GM23338 (cell line): ENCODE measurements at regions not wholly inside any gene's neighbourhood (a gene's known extent, or its start where the extent isn't known, plus 50 kb on each side); places are given as distances from the start of the nearest gene placed in this dataset.

Experiments used
- CTCF ChIP-seq, 2 experiments: fragments of 200-600 bp in 1 of 2; sonication (generic) in 1 of 2; conservative IDR thresholded peaks; 2 replicates each; pipeline versions ENCODE4 v1.5.1 to v1.6.1; 2016 to 2017; ENCODE audit warnings: antibody characterized with exemption in 2 of 2, low read depth in 2 of 2, mild to moderate bottlenecking in 2 of 2, moderate library complexity in 1 of 2
- EZH2phosphoT487 ChIP-seq: fragments of 200-600 bp; sonication (generic); IDR thresholded peaks from one replicate; pipeline ENCODE4 v1.8.1; 2018; ENCODE audit warnings: antibody characterized with exemption; ENCODE audit not compliant: unreplicated experiment

- TF ChIP-seq CTCF (conservative IDR thresholded peaks at IDR 0.05; ENCODE audit: low read depth in 2 of 2) (no peak), EZH2phosphoT487 (no peak)
Measured at GRCh38 chr6:68114463-68115047, 520.5 kb upstream of the ADGRB3 start.
